ENCODE measurements at regions not wholly inside any gene's neighbourhood (a gene's known extent, or its start where the extent isn't known, plus 50 kb on each side); places are given as distances from the start of the nearest gene placed in this dataset.

DNA sequence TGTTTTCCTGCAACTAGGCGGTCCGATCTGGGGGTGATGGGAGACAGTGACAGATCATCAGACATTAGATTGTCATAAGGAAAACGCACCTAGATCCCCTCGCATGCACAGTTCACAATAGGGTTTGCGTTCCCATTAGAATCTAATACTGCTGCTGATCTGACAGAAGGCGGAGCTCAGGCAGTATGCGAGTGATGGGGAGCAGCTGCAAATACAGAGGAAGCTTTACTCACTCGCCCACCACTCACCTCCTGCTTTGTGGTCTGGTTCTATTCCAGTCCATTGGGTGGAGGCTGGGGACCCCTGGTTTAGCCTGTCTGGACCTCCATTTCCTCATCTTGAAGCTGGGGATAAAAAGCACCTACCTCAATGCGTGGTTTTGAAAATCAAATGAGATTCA is 437.5 kb upstream of the PROK2 start:
- no peak for DNase-seq
- Histone ChIP-seq H3K27me3 (no peaks in the 10 kb centered on the region), H3K9me3 (peaks cover 15% of the 10 kb centered on the region), H3K4me3 (no peak overlapping the region), H3K36me3 (no peaks in the 10 kb centered on the region)

DNA sequence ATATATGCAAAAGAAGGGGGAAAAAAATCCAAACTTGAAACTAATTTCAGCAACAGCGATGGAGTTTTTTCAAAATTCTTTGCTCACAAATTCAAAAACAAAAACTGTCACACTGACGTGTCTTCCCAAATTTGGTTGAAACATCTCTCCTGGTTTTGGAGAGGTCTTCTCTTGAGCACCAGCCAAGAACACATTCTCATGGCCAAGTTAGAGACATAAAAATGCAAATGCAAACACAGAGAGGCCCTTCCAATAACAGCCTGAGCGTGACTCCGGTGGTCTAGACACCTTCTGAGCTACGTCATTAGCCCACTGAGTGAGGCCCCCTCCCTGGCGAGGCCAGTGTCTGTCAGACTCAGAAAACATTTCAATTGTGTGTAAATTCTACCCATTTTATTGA is 436.0 kb upstream of the PROK2 start:
- no peak for DNase-seq
- Histone ChIP-seq H3K9me3 (peaks cover 14% of the 10 kb centered on the region), H3K36me3 (no peaks in the 10 kb centered on the region), H3K27me3 (no peaks in the 10 kb centered on the region), H3K4me3 (no peak overlapping the region)

DNA sequence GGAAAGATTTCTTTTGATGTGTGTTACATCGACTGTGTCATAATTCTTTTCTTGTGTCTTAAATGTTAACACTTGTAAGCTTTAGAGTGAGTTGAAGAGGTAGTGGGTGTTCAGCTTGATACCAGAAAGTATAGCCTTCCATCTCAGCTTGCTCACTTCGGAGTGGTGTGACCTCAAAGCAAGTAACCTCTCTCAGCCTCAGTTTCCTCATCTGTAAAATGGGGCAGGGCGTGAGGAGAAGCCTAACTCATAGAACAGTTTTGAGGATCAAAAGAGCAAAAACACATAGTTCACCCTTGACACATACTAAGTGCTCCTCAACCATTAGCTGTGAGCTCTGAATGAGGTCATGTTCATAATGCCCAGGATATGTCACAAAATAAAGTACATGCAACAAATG is 434.8 kb upstream of the PROK2 start:
- no peaks in the 10 kb centered on the region for H3K27me3 ChIP-seq
- H3K9me3 ChIP-seq, result peaks cover 5% of the 10 kb centered on the region
- H3K4me3 ChIP-seq, result no peak overlapping the region
- no peak for DNase-seq
- H3K36me3 ChIP-seq, result no peaks in the 10 kb centered on the region

DNA sequence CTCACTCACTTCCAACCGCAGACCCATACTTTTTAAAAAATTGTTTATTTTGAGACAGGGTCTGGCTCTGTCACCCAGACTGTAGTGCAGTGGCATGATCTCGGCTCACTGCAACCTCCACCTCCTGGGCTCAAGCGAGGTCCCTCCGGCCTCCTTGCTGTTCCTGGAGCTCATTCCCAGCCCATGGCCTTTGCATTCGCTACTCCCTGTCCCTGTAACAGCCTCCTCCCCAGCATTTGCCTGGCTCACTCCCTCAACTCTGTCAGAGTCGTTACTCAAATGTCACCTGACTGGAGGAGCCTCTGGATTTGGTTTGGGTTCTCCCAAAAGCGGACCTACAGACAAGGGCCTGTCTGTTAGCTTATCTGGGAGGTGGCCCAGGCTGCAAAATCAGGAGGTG is 432.6 kb upstream of the PROK2 start:
- H3K27me3 ChIP-seq, result no peaks in the 10 kb centered on the region
- no peak overlapping the region for H3K4me3 ChIP-seq
- no peaks in the 10 kb centered on the region for H3K36me3 ChIP-seq
- no peaks in the 10 kb centered on the region for H3K9me3 ChIP-seq
- no peak for DNase-seq

DNA sequence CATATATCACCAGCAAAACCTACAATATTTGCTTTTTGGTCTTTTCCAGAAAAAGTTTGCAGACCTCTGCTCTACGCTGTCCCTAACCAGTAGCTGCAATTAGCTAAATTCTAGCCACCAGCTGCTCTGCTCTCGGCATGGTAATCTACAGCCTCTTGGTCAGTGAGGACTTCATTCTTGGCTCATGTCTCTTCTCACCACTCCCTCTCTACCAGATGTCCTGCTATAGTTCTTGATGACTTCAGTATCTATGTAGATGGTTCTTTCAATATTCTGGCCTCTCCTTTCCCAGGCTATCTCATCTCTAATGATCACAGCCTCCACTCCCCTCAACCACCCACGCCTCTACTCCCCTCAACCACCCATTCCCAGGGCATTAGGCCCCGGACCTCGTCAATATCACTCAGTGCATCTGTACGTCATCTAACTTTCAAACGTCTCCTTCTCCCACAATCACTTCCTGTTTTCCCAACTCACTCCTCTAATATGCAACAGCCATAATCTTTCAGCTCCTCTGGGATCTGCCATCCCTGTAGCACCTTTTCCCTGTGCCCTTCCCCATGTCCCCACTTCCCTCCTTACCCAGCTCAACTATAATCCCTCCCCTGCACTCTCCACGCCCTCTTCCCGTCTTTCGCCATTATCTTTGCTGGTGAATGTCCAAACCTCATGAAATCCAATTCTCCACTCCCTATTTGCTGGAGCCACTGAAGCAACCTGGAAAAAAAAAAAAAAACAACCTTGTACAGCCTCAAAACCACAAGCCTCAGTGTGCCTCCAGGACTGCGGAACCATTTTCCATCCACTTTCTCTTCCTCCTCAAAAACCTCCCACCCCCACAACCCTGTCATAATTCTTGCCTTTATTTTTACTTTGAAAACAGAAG is 429.4 kb upstream of the PROK2 start:
- H3K4me3 ChIP-seq, result no peak overlapping the region
- no peaks in the 10 kb centered on the region for H3K36me3 ChIP-seq
- no peaks in the 10 kb centered on the region for H3K27me3 ChIP-seq
- DNase-seq, result no peak
- no peaks in the 10 kb centered on the region for H3K9me3 ChIP-seq

DNA sequence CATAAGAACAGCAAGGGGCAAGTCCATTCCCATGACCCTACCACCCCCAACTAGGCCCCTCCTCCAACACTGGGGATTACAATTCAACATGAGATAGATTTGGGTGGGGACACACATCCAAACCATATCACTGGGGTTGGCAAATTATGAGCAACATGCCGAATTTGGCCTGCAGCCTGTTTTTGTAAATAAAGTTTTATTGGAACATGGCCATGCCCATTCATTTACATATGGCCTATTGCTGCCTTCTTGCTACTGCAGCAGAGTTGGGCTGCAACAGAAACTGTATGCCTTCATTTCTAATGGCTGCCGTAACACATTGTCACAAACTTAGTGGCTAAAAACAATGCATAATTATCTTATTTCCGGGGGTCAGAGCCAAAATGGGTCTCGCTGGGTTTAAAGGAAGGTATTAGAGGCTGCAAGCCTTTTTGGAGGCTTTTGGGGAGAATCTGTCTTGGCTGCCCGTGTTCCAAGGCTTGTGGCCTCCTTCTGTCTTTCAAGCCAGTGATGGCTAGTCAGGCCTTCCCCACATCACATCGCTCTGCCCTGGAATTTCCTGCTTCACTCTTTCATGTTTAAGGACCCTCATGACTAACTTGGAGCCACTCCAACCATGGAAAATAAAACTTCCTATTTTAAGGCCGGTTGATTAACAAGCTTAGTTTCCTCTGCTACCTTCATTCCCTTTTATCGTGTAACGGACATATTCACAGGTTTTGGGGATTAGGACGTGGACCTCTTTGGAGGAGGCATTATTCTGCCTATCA is 428.5 kb upstream of the PROK2 start:
- no peaks in the 10 kb centered on the region for H3K27me3 ChIP-seq
- no peaks in the 10 kb centered on the region for H3K9me3 ChIP-seq
- no peak for DNase-seq
- no peak overlapping the region for H3K4me3 ChIP-seq
- no peaks in the 10 kb centered on the region for H3K36me3 ChIP-seq

DNA sequence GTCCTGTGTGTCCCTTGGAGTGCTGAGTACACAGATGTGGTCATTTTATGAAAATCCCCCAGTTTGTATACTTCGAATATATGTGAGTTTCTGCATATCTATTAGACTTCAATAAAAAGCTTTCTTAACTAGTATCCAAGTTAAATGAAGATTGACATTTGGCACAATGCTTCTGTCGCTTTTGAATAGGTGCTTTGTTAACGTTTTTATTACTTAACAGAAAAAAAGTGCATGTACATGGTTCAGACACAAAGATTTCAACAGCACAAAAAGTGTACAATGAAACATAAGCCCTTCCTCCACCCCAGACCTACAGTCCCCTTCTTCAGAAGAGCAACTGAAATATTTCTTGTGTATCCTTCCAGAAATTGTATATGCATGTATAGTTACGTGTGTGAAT is 427.4 kb upstream of the PROK2 start:
- no peaks in the 10 kb centered on the region for H3K36me3 ChIP-seq
- DNase-seq, result no peak
- no peak overlapping the region for H3K4me3 ChIP-seq
- no peaks in the 10 kb centered on the region for H3K9me3 ChIP-seq
- H3K27me3 ChIP-seq, result no peaks in the 10 kb centered on the region

DNA sequence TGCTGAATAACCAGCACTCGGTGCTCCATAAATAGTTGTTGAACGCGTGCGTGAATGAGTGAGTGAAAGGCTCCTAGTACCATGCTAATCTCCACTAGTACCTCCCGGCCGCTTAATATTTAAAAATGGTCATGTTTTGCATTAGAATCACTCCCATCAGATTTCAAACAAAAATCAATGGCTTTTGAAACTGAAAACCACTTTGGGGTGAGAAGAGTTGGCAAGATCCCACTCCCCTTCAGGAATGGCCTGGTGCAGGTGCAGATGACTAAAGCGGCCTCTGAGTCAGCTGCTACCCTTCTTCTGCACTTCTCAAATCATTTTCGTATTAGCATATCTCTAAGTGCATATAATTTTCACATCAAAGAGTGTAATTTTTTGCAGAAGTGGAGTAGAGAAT is 425.3 kb upstream of the PROK2 start:
- Histone ChIP-seq H3K9me3 (no peaks in the 10 kb centered on the region), H3K36me3 (no peaks in the 10 kb centered on the region), H3K27me3 (no peaks in the 10 kb centered on the region), H3K4me3 (no peak overlapping the region)
- DNase-seq, result no peak

DNA sequence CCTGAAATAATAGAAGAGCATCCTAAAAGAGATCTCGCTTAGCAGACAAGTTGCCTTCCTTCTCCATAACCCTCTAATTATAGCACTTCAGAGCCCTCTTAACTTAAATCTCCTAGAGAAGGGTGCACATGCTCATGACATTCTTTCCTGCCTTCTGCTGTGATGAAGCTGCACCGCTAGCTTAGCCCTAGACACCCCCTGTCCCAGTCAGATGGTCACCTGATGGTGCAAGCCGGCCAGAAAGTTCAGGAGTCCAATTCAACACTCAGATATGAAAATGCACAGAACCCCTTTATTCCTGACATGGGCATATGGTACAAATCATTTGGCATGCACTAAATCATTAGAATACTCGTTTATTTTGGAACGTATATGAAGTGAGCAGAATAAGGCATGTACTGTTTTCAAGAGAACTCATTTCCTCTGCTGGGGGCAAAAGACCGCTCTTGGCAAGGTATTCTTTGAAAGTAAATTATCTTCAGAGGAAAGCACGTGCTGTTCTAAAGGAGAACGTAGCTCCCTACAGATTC is 420.4 kb upstream of the PROK2 start:
- DNase-seq, result no peak
- no peaks in the 10 kb centered on the region for H3K9me3 ChIP-seq
- H3K27me3 ChIP-seq, result no peaks in the 10 kb centered on the region
- H3K36me3 ChIP-seq, result no peaks in the 10 kb centered on the region
- no peak overlapping the region for H3K4me3 ChIP-seq

DNA sequence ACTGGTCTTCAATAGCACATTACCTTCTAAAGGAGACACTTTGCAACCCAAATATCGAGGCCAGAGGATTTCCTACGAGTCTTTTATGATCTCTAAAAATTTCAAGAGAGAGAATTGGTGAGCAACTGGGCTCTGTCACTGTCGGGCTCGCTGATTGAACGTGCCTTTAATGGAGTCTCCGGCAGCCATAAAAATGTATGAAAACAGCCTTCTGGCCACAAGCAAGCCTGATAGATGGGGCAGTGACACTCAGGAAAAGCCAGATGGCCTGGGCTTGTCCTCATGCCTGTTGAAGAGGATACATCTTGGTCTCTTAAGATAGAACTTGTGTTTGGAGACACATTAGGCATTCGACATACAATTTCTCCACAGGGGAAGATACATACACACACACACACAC is 419.5 kb upstream of the PROK2 start:
- H3K4me3 ChIP-seq, result no peak overlapping the region
- H3K36me3 ChIP-seq, result no peaks in the 10 kb centered on the region
- no peaks in the 10 kb centered on the region for H3K27me3 ChIP-seq
- H3K9me3 ChIP-seq, result no peaks in the 10 kb centered on the region
- DNase-seq, result no peak

DNA sequence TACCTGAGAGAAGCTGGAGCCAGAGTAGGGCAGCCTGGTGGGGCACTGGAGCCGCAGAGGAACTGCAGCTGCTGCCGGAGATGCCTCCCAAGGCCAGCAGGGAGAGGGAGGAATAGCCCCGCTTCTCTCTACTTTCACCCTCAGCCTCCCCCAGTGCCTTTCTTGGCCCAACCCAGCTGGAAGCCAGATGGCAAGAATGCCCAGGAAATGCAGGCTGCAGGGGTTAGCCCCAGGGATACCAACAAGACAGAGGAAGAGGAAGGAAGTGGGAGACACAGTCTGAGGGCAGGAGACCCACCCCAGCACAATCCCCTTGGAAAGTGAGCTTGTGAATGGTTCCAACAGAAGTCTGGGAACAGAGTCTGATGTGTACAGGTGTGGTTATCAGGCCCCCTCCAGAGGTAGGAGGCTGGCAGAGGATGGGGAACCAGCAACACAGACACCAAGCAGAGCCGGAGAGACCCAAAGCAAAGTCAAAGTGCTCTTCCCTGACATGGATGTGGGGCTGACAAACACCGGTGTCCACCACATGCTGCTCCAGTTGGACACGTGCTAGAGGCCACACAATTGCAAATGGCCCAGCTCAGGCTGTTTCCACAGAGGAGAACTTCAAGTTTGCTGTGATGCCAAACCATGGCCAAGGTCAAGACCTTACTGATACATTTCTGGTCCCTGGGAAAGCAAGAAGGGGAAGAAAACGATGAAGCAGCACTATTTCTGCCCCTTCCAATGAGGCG is 418.8 kb upstream of the PROK2 start:
- Histone ChIP-seq H3K27me3 (no peaks in the 10 kb centered on the region), H3K36me3 (no peaks in the 10 kb centered on the region), H3K9me3 (no peaks in the 10 kb centered on the region), H3K4me3 (no peak overlapping the region)
- DNase-seq, result no peak

DNA sequence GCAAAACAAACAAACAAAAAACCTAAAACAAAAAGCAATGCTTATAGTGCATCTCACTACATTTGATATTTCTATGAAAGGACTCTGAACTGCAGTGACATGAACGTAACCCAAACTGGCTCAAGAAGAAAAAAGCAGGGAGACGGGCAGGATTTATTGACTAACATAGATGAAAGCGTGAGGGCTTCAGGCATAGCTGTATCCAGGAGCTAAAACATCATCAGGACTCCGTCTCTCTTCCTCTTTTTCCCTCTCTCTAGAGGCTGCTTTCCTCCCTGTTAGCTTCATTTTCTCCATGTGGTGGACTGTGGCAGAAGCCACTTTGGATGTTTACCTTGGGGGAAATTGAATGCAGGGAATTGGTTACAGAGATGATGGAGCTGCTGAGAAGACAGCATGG is 418.2 kb upstream of the PROK2 start:
- no peaks in the 10 kb centered on the region for H3K27me3 ChIP-seq
- no peaks in the 10 kb centered on the region for H3K9me3 ChIP-seq
- DNase-seq, result no peak
- H3K36me3 ChIP-seq, result no peaks in the 10 kb centered on the region
- H3K4me3 ChIP-seq, result no peak overlapping the region

DNA sequence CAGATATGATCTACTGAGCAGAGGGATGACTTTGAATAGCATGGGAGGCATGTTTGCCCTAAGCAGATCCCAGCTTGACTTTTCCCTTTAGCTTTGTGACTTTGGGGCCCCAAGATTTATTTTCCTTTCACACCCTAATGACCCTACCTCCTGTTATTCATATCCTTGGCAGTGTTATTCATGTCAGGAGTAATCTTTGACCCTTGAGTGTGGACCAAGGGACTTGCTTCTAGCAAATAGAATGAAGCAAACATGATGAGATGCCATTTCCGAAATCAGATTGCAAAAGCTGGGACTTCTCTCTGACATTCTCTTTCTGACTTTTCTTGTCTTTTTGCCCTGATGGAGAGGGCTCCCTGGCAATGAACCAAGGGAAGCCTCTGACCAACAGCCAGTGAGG is 415.4 kb upstream of the PROK2 start:
- Histone ChIP-seq H3K4me3 (no peak overlapping the region), H3K27me3 (no peaks in the 10 kb centered on the region), H3K9me3 (no peaks in the 10 kb centered on the region), H3K36me3 (no peaks in the 10 kb centered on the region)
- no peak for DNase-seq

DNA sequence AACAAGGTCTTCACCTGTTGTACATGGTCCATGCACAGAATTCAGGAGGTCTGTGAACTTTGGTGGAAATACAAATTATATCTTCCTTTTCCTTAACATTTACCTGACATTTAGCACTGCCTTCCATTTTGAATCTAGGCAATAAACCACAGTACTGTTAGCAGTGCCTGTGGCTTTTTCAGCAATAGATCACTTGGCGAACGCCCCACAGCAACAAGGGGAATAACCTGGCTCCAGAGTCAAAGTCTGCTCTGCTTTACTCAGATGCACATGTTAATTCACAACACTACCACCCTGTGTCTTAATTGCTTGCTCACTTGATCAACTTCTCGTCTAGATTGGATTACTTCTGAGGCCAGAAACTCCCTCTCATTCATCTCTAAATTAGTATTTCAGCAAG is 414.6 kb upstream of the PROK2 start:
- Histone ChIP-seq H3K4me3 (no peak overlapping the region), H3K27me3 (no peaks in the 10 kb centered on the region)

DNA sequence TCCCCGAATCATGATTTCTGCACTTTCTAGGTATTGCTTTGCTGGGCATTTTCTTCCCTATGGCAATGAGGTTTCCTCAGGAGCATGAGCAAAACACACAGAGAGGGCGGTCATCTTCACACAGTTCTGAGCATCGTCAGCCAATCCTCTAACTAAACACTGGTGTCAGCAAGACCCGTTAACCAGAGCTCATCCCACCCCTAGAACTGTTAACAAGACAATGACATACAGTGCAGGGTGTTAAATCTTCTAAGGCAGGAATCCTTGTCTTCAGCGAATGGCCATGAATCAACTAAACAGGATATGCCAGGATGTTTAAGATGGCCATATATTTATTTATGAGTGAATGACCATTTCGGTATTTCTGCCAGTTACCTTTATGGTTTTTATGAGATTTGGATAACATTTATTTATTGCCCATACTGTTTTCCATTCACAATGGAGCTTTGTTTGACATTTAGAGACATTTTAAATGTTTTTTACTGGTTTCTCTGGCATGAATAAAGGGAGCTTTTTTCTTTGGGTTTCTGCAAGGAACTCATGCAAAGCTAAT is 411.5 kb upstream of the PROK2 start:
- no peak for DNase-seq
- Histone ChIP-seq H3K4me3 (no peak overlapping the region), H3K36me3 (no peaks in the 10 kb centered on the region), H3K9me3 (no peaks in the 10 kb centered on the region), H3K27me3 (no peaks in the 10 kb centered on the region)

More for the DNA sequence above, 414.6 kb upstream of the PROK2 start:
- Histone ChIP-seq H3K36me3 (no peaks in the 10 kb centered on the region), H3K9me3 (no peaks in the 10 kb centered on the region)
- no peak for DNase-seq

DNA sequence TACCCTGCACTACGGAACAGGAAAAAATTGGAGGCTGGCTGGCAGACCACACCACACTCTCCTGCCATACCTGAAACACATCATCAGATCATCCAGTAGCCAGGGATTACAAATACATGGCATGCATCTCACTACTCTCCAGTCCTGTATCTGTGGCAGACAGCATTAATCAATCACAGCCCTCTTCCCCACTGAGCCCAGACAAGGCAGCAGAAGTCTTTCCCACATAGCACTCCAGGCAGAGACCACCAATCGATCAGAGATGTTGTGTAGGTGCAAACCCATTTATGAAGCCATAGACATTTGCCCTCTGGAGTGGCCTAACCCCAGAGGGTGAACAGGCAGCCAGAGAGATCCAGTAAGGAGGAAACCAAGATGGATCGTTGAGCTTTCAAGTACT is 410.9 kb upstream of the PROK2 start:
- Histone ChIP-seq H3K27me3 (no peaks in the 10 kb centered on the region), H3K9me3 (no peaks in the 10 kb centered on the region), H3K4me3 (no peak overlapping the region), H3K36me3 (no peaks in the 10 kb centered on the region)
- no peak for DNase-seq

DNA sequence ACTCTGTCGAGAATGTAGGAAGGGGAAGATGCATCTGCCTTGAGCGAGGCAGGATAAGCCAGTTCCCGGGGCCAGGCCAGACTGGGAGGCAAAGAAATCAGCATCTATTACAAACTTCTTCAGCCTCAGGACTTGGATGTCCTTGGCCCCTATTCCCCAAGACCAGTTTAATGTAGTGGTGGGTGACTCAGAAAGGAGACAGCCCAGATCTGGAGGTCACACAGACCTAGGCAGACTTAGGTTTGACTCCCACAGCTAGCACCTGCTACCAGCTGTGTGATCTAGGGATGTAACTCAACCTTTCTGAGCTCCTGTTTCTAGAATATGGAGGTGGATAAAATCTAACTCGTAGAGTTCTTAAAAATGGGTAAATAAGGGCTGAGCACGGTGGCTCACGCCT is 409.5 kb upstream of the PROK2 start:
- H3K36me3 ChIP-seq, result no peaks in the 10 kb centered on the region

More for the DNA sequence above, 409.5 kb upstream of the PROK2 start:
- no peaks in the 10 kb centered on the region for H3K9me3 ChIP-seq
- no peak overlapping the region for H3K4me3 ChIP-seq
- DNase-seq, result no peak
- H3K27me3 ChIP-seq, result no peaks in the 10 kb centered on the region
